Endothelial cell of umbilical vein (primary cell): ENCODE measurements at regions not wholly inside any gene's neighbourhood (a gene's known extent, or its start where the extent isn't known, plus 50 kb on each side); places are given as distances from the start of the nearest gene placed in this dataset.

Source experiments
- BruUV-seq: library from RNA; stranded (reverse); fragments of 400-500 nt; replicated peaks from 2 replicates; lab custom pipeline; 2021; lab: Mats Ljungman, UMichigan
- CTCF ChIA-PET: fragments of 300-600, 350-600 bp; sonication (Branson Sonifier 250); formaldehyde crosslinking; loops from one replicate; lab custom pipeline; 2021; ENCODE audit warnings: antibody characterized with exemption, inconsistent platforms; lab: Charles Lee
- POLR2A ChIA-PET: fragments of 300-600, 350-600 bp; sonication (Branson Sonifier 250); formaldehyde crosslinking; loops from one replicate; lab custom pipeline; 2021; ENCODE audit warnings: antibody characterized with exemption, inconsistent platforms; lab: Charles Lee
- DNase-seq: peaks from one replicate; pipeline ENCODE4 v3.0.0-alpha.2; 2011; ENCODE audit warnings: low read depth, low spot score
- FAIRE-seq: peaks from 2 replicates; lab custom pipeline; 2011; peaks lifted over from hg19 to GRCh38; lab: Jason Lieb, UNC
- H2AFZ ChIP-seq: 2 replicates; pipeline ENCODE4 v1.6.0; 2012; ENCODE audit warnings: low read depth, low read length, control low read depth, inconsistent platforms
- H3K27ac ChIP-seq: 2 replicates; pipeline ENCODE4 v1.5.1; 2011; ENCODE audit warnings: low read depth, mild to moderate bottlenecking, control low read depth, low read length, moderate library complexity; ENCODE audit not compliant: insufficient read depth
- H3K27me3 ChIP-seq, 2 experiments: 2 replicates each; pipeline versions ENCODE4 v1.6.0 to v1.6.1; 2011; ENCODE audit warnings: low read length in 2 of 2, mixed read lengths in 1 of 2; ENCODE audit not compliant: control insufficient read depth in 2 of 2, insufficient read depth in 2 of 2
- H3K36me3 ChIP-seq, 2 experiments: 2 replicates in 1 of 2; 3 replicates in 1 of 2; pipeline ENCODE4 v1.5.1; 2011; ENCODE audit warnings: low read length in 2 of 2, mild to moderate bottlenecking in 1 of 2, moderate library complexity in 1 of 2; ENCODE audit not compliant: control insufficient read depth in 2 of 2, insufficient read depth in 2 of 2; ENCODE audit errors: extremely low read depth in 1 of 2
- H3K4me1 ChIP-seq: 3 replicates; pipeline ENCODE4 v1.5.1; 2011; ENCODE audit warnings: mild to moderate bottlenecking, low read length; ENCODE audit not compliant: control insufficient read depth, insufficient read depth; ENCODE audit errors: extremely low read depth
- H3K4me2 ChIP-seq: 2 replicates; pipeline ENCODE4 v1.6.1; 2011; ENCODE audit warnings: low read length, control low read depth, mixed read lengths; ENCODE audit not compliant: insufficient read depth
- H3K4me3 ChIP-seq, 3 experiments: fragments of 200-600 bp in 1 of 3; sonication (generic), shearing (Covaris generic) in 1 of 3; replicated peaks in 1 of 3; 2 replicates each; pipeline ENCODE4 v1.5.1; 2011 to 2016; ENCODE audit warnings: control low read depth in 3 of 3, low read length in 3 of 3, mild to moderate bottlenecking in 2 of 3, inconsistent platforms in 1 of 3, low read depth in 1 of 3, moderate library complexity in 1 of 3; ENCODE audit not compliant: insufficient read depth in 1 of 3
- H3K79me2 ChIP-seq: 2 replicates; pipeline ENCODE4 v1.6.0; 2012; ENCODE audit warnings: low read length, inconsistent platforms; ENCODE audit not compliant: control insufficient read depth, insufficient read depth
- H3K9ac ChIP-seq: replicated peaks from 2 replicates; pipeline ENCODE3; 2011; ENCODE audit warnings: low read length, control low read depth; ENCODE audit not compliant: insufficient read depth; ENCODE audit errors: extremely low read depth
- H3K9me1 ChIP-seq: replicated peaks from 3 replicates; pipeline ENCODE4 v1.6.0; 2011; ENCODE audit warnings: mild to moderate bottlenecking, low read length; ENCODE audit not compliant: control insufficient read depth, insufficient read depth; ENCODE audit errors: extremely low read depth
- H3K9me3 ChIP-seq: replicated peaks from 2 replicates; pipeline ENCODE4 v1.5.1; 2012; ENCODE audit warnings: low read length, inconsistent platforms; ENCODE audit not compliant: control insufficient read depth, insufficient read depth
- H4K20me1 ChIP-seq: replicated peaks from 2 replicates; pipeline ENCODE3; 2011; ENCODE audit warnings: mild to moderate bottlenecking, low read length; ENCODE audit not compliant: control insufficient read depth, insufficient read depth; ENCODE audit errors: extremely low read depth
- CTCF ChIP-seq, 2 donors: IDR thresholded peaks; 1 replicate in 1 of 2; 2 replicates in 1 of 2; pipeline ENCODE4 v1.5.1; 2011; ENCODE audit warnings: low read length in 2 of 2, mild to moderate bottlenecking in 2 of 2, moderate library complexity in 2 of 2, control low read depth in 1 of 2, inconsistent platforms in 1 of 2, low read depth in 1 of 2; ENCODE audit not compliant: insufficient read depth in 1 of 2; ENCODE audit errors: extremely low read depth in 1 of 2
- EZH2 ChIP-seq: IDR thresholded peaks from 2 replicates; pipeline ENCODE4 v1.6.1; 2012; ENCODE audit warnings: borderline replicate concordance, low read depth, mild to moderate bottlenecking, moderate library complexity, low read length, inconsistent platforms; ENCODE audit not compliant: severe bottlenecking
- FOS ChIP-seq: IDR thresholded peaks from 2 replicates; pipeline ENCODE4 v1.6.1; 2011; ENCODE audit warnings: mild to moderate bottlenecking, low read length, moderate library complexity, borderline replicate concordance; ENCODE audit not compliant: insufficient read depth
- GATA2 ChIP-seq: IDR thresholded peaks from 2 replicates; pipeline ENCODE4 v1.7.0; 2011; ENCODE audit warnings: low read depth, mild to moderate bottlenecking, moderate library complexity, mixed read lengths, low read length; ENCODE audit not compliant: insufficient read length, insufficient read depth
- JUN ChIP-seq: IDR thresholded peaks from 2 replicates; pipeline ENCODE4 v1.6.1; 2011; ENCODE audit warnings: borderline replicate concordance, low read depth; ENCODE audit not compliant: insufficient read length, insufficient read depth
- MYC ChIP-seq: IDR thresholded peaks from one replicate; pipeline ENCODE4 v1.6.1; 2011; ENCODE audit warnings: mild to moderate bottlenecking, low read depth, low read length
- POLR2A ChIP-seq: IDR thresholded peaks from 2 replicates; pipeline ENCODE4 v1.6.1; 2012; ENCODE audit warnings: low read depth, mild to moderate bottlenecking, control low read depth, low read length
- POLR2AphosphoS5 ChIP-seq: IDR thresholded peaks from 2 replicates; pipeline ENCODE4 v1.6.1; 2012; ENCODE audit warnings: low read depth, mild to moderate bottlenecking, control low read depth, low read length, moderate library complexity; ENCODE audit not compliant: insufficient read depth
- dilution Hi-C: fragments of 300-500 bp; cut with MboI; formaldehyde crosslinking; loops from one replicate; pipeline ENCODE4 v1.15.0; 2019; ENCODE audit warnings: low sequenced_read_pairs; ENCODE audit not compliant: extremely low pct_ligation_motif_present
- intact Hi-C: fragments of 100-400 bp; cut with micrococcal nuclease; formaldehyde crosslinking; loops from one replicate; pipeline ENCODE4 v1.10.0; 2022
- TF ChIP-seq, protein P1 (sequence below): IDR thresholded peaks from 2 replicates; pipeline ENCODE4 v1.6.1; 2011; ENCODE audit not compliant: insufficient read depth, insufficient read length

- FAIRE-seq (no peak), DNase-seq (no peak)
- no peaks in the 10 kb centered on the region for H3K79me2 ChIP-seq
- H4K20me1 ChIP-seq: no peaks in the 10 kb centered on the region
- peaks cover 2% of the 10 kb centered on the region for H3K9me3 ChIP-seq
- BruUV-seq: no TSS peak
- ChIA-PET POLR2A (no interaction called here), CTCF (no interaction called here)
- H3K36me3 ChIP-seq: no peaks in the 10 kb centered on the region
- H3K9ac ChIP-seq: no peak overlapping the region
- no peak overlapping the region for H3K27ac ChIP-seq
- no peak overlapping the region for H3K4me2 ChIP-seq
- H3K4me1 ChIP-seq: no peaks in the 10 kb centered on the region
- TF ChIP-seq JUN: no peak
- TF ChIP-seq GATA2: no peak
- TF ChIP-seq FOS: no peak
- TF ChIP-seq EZH2: no peak
- no peak for TF ChIP-seq MYC
- TF ChIP-seq, protein P1, sequence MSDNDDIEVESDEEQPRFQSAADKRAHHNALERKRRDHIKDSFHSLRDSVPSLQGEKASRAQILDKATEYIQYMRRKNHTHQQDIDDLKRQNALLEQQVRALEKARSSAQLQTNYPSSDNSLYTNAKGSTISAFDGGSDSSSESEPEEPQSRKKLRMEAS: no peak
- no peak for TF ChIP-seq CTCF (IDR thresholded peaks at IDR 0.05; ENCODE audit: extremely low read depth in 1 of 2, insufficient read depth in 1 of 2, low read depth in 1 of 2, low read length in 2 of 2)
- no peak for TF ChIP-seq POLR2AphosphoS5
- TF ChIP-seq POLR2A: no peak
- intact Hi-C loops (no loop called here), dilution Hi-C loops (no loop called here)
- H3K27me3 ChIP-seq: no peaks in the 10 kb centered on the region
- no peaks in the 10 kb centered on the region for H3K9me1 ChIP-seq
- no peak overlapping the region for H2AFZ ChIP-seq
- no peak overlapping the region for H3K4me3 ChIP-seq
Observed at GRCh38 chr16:73315645-73316044, 267.7 kb upstream of the ZFHX3 start.
